ENCODE measurements at regions not wholly inside any gene's neighbourhood (a gene's known extent, or its start where the extent isn't known, plus 50 kb on each side); places are given as distances from the start of the nearest gene placed in this dataset.

DNA sequence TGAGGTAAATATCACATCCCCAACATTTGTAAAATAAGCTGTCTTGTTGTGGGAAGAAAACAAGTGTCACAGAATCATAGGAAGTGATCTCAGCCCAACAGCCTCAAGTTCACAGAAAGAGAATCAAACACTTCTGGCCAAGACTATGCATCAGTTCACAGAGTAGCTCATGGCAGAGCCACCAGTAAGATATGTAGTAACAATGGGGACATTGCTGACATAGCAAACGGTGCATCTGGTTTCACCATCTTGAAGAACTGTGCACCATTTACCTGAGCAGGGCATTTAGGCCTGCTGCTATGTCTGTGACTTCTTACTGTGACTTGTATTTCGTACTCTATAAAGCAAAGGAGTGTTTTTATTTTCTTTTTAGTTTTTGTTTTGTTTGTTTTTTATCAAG lies 585.3 kb upstream of the FAT3 start:
- DNase-seq (ENCODE audit: low read depth) = no peak
- H3K4me3 ChIP-seq (ENCODE audit: low read depth, low read length) = no peak overlapping the region
- TF ChIP-seq, protein P1, sequence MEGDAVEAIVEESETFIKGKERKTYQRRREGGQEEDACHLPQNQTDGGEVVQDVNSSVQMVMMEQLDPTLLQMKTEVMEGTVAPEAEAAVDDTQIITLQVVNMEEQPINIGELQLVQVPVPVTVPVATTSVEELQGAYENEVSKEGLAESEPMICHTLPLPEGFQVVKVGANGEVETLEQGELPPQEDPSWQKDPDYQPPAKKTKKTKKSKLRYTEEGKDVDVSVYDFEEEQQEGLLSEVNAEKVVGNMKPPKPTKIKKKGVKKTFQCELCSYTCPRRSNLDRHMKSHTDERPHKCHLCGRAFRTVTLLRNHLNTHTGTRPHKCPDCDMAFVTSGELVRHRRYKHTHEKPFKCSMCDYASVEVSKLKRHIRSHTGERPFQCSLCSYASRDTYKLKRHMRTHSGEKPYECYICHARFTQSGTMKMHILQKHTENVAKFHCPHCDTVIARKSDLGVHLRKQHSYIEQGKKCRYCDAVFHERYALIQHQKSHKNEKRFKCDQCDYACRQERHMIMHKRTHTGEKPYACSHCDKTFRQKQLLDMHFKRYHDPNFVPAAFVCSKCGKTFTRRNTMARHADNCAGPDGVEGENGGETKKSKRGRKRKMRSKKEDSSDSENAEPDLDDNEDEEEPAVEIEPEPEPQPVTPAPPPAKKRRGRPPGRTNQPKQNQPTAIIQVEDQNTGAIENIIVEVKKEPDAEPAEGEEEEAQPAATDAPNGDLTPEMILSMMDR (IDR thresholded peaks at IDR 0.05; ENCODE audit: insufficient read depth, low read length) = no peak

GRCh38 chr11:91630916-91631673 lies 593.5 kb upstream of the FAT3 start:
- no peak overlapping the region for H3K4me3 ChIP-seq (ENCODE audit: low read depth, low read length)
- no peak for DNase-seq (ENCODE audit: low read depth)
- TF ChIP-seq, protein P1 (IDR thresholded peaks at IDR 0.05; ENCODE audit: insufficient read depth, low read length) = no peak

DNA sequence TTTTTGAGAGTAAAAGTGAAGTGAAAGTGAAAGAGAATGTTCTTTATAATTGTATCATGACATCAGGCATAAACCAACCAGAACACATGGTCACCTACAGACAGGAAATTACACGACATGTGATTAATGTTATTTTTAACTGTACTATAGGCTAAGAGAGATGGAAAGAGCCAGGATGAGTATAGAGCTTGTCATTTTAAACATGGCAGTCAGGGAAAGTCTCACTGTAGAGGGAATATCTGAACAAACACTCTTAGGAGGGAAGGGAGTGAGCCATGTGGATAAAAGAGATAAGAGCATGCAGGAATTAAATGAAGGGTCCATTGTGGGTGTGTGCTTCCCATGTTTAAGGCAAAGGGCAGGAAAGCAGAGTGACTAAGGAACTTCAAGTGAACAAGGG lies 599.1 kb upstream of the FAT3 start:
- H3K4me3 ChIP-seq (ENCODE audit: low read depth, low read length) = no peak overlapping the region
- TF ChIP-seq, protein P1 (IDR thresholded peaks at IDR 0.05; ENCODE audit: insufficient read depth, low read length) = no peak
- DNase-seq (ENCODE audit: low read depth) = no peak

DNA sequence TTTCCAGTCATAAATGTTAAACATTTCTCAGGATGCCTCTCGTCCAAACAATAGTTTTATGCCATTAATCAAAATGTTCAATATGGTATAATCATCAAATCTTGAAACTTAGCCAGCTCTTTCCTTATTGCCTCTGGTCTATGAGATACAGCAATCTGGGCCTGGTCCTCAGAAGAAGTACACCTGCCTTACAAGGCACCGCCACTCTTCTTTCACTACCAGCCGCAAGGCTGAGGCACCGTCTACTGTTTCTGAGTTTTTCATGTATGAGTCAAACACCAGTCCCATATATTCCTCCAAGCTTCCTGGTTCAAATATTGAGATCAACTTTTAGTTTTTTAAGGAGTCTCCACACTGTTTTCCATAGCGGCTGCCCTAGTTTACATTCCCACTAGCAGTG lies 600.6 kb upstream of the FAT3 start:
- TF ChIP-seq, protein P1 (IDR thresholded peaks at IDR 0.05; ENCODE audit: insufficient read depth, low read length) = no peak
- no peak overlapping the region for H3K4me3 ChIP-seq (ENCODE audit: low read depth, low read length)
- no peak for DNase-seq (ENCODE audit: low read depth)

- no peak for DNase-seq (ENCODE audit: low read depth)
- TF ChIP-seq, protein P1 (IDR thresholded peaks at IDR 0.05; ENCODE audit: insufficient read depth, low read length) = no peak
- H3K4me3 ChIP-seq (ENCODE audit: low read depth, low read length) = no peak overlapping the region
Observed at GRCh38 chr11:91608677-91609076, 615.9 kb upstream of the FAT3 start.

DNA sequence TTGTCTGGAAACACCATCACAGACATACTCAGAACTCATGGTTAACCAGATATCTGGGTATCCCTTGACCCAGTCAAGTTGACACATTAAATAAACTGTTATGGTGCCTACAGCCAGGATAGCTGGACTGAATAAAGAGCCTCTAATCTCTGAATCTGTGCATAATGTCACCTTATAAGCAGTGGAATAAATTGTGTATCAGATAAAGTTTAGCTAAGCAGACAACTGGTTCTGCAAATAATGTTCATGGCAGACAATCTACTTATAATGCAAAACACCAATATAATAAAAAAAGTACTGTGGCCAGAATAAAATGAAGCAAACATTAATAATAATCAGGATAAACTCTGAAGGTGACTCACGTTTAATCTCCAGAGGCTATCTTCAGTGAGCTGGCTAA lies 628.5 kb upstream of the FAT3 start:
- TF ChIP-seq, protein P1 (IDR thresholded peaks at IDR 0.05; ENCODE audit: insufficient read depth, low read length) = no peak
- no peak overlapping the region for H3K4me3 ChIP-seq (ENCODE audit: low read depth, low read length)
- no peak for DNase-seq (ENCODE audit: low read depth)

DNA sequence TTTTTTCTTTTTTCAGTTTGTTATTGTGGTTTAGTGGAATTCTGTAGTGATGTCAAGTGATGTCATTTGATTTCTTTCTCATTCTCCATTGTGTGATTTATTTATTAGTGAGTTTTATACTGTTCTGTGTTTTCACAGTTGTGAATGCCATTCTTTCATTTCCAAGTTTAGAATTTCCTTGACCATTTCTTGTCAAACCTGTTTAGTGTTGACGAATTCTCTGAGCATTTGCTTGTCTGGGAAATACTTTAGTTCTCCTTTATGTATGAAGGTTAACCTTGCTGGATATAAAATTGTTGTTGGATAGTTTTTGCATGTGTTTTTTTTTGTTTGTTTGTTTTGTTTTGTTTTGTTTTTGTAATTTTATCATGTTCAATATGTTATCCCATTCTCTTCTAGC lies 633.6 kb upstream of the FAT3 start:
- no peak overlapping the region for H3K4me3 ChIP-seq (ENCODE audit: low read depth, low read length)
- no peak for DNase-seq (ENCODE audit: low read depth)
- TF ChIP-seq, protein P1 (IDR thresholded peaks at IDR 0.05; ENCODE audit: insufficient read depth, low read length) = no peak
